ENCODE measurements at regions not wholly inside any gene's neighbourhood (a gene's known extent, or its start where the extent isn't known, plus 50 kb on each side); places are given as distances from the start of the nearest gene placed in this dataset.

- Histone ChIP-seq H3K79me2 (ENCODE audit: insufficient read depth) (no peaks in the 10 kb centered on the region), H3K4me2 (no peak overlapping the region), H3K9me3 (no peaks in the 10 kb centered on the region), H3K4me3 (ENCODE audit: low read depth in 2 of 2, low read length in 1 of 2) (no peak overlapping the region), H3K9me2 (no peaks in the 10 kb centered on the region), H3K36me3 (replicated peaks in 1 of 2; ENCODE audit: control insufficient read depth in 1 of 2, insufficient read depth in 2 of 2, low read length in 1 of 2) (no peaks in the 10 kb centered on the region), H3F3A (replicated peaks; ENCODE audit: insufficient read depth) (no peaks in the 10 kb centered on the region), H2AFZ (ENCODE audit: low read depth) (no peak overlapping the region), H3K4me1 (ENCODE audit: control insufficient read depth in 1 of 2, insufficient read depth in 2 of 2, low read depth in 1 of 2, low read length in 1 of 2) (no peaks in the 10 kb centered on the region), H3K27ac (ENCODE audit: low read depth in 2 of 2, low read length in 1 of 2) (no peak overlapping the region), H3K27me3 (ENCODE audit: insufficient read depth) (no peaks in the 10 kb centered on the region), H4K20me1 (ENCODE audit: insufficient read depth) (no peaks in the 10 kb centered on the region), H3K9ac (no peak overlapping the region)
- DNase-seq, result no peak
- POLR2A ChIA-PET, result no interaction called here
- WGBS (ENCODE audit: low lambda C conversion rate), result 3% methylated on average over 1 of the region's 1 CpG
- no peak for TF ChIP-seq IRF3 (IDR thresholded peaks at IDR 0.05; ENCODE audit: low read depth, low read length)
- TF ChIP-seq ELF1 (IDR thresholded peaks at IDR 0.05), result no peak
- no peak for TF ChIP-seq RAD21 (IDR thresholded peaks at IDR 0.05; ENCODE audit: low read length)
- no peak for TF ChIP-seq MAX (IDR thresholded peaks at IDR 0.05; ENCODE audit: low read depth)
- no peak for TF ChIP-seq USF2 (IDR thresholded peaks at IDR 0.05; ENCODE audit: borderline replicate concordance, low read depth, low read length)
- no peak for TF ChIP-seq MEF2A (IDR thresholded peaks at IDR 0.05; ENCODE audit: borderline replicate concordance, low read depth)
- no peak for TF ChIP-seq NFIC (IDR thresholded peaks at IDR 0.05; ENCODE audit: borderline replicate concordance)
- no peak for TF ChIP-seq EZH2phosphoT487 (IDR thresholded peaks at IDR 0.05; ENCODE audit: borderline replicate concordance, low read depth)
- TF ChIP-seq RXRA (IDR thresholded peaks at IDR 0.05; ENCODE audit: borderline replicate concordance, low read depth), result no peak
- no peak for TF ChIP-seq POLR2AphosphoS5 (IDR thresholded peaks at IDR 0.05; ENCODE audit: low read depth, low read length)
- TF ChIP-seq ZBTB33 (IDR thresholded peaks at IDR 0.05; ENCODE audit: borderline replicate concordance, low read depth), result no peak
- no peak for TF ChIP-seq FOXM1 (IDR thresholded peaks at IDR 0.05; ENCODE audit: low read depth)
- no peak for TF ChIP-seq REST (IDR thresholded peaks at IDR 0.05; ENCODE audit: low read depth, low read length)
- TF ChIP-seq TAF1 (IDR thresholded peaks at IDR 0.05; ENCODE audit: borderline replicate concordance, low read depth, low read length), result no peak
- TF ChIP-seq TCF12 (IDR thresholded peaks at IDR 0.05), result no peak
- TF ChIP-seq RFX5 (IDR thresholded peaks at IDR 0.05; ENCODE audit: low read length), result no peak
- TF ChIP-seq MXI1 (IDR thresholded peaks at IDR 0.05; ENCODE audit: low read depth, low read length), result no peak
- CTCF ChIA-PET, result no interaction called here
Observed at GRCh38 chr1:96290033-96290432, 431.6 kb upstream of the PTBP2 start.

Measured in SK-N-SH (cell line).